Frontal cortex (tissue), 3 donors: ENCODE measurements at regions not wholly inside any gene's neighbourhood (a gene's known extent, or its start where the extent isn't known, plus 50 kb on each side); places are given as distances from the start of the nearest gene placed in this dataset.
"Not testable (repeated sequence)": the region's sequence is repeated elsewhere in the genome, so short reads cannot be mapped to it uniquely, and the experiment has no call there.

ENCODE experiments used
- DNase-seq, 2 donors: peaks; one replicate each; pipeline ENCODE4 v3.0.0; 2012; ENCODE audit warnings: low spot score in 2 of 2
- FAIRE-seq: peaks from 2 replicates; lab custom pipeline; 2012; peaks lifted over from hg19 to GRCh38; lab: Jason Lieb, UNC
- donor health status: control.
- donor health status: control.
- donor health status: control.

DNA sequence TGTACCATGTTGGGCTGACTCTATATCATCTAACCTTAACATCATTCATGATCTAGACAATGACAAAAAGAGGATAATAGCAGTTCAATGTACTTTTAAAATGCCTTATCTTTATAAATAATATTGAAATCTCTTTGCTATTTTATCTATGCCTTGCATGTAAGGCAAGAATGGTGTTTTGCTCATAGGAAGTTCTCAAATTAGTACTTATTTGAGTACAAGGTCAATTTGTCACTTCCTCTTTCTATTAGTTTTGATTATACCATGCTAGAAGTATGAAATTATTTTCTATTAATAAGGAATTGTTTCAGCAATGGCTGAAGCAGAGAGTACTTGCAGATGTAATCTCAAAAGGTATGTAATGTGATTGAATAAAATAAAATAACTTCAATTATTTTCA, 1285.4 kb upstream of the TENM4 start:
- no peak for FAIRE-seq
- no peak for DNase-seq

DNA sequence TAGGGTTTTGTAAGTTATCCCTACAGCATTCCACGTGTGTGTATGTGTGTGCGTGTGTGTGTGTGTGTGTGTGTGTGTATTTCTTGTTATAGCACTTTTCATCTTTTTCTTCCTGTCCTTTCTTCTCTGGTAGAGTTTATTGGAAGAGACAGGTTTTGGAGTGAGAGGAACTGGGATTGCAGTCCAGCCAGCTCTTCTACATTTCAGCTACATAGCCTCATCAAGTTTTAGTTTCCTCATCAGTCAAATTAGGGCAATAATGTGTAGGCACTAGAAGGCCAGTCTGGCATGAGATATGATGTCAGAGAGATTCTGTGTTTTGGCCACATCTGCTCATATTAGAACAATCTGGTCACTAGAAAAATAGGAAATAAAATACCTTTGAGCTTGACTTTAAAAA, 1283.5 kb upstream of the TENM4 start:
- DNase-seq (no peak), FAIRE-seq (no peak)

DNA sequence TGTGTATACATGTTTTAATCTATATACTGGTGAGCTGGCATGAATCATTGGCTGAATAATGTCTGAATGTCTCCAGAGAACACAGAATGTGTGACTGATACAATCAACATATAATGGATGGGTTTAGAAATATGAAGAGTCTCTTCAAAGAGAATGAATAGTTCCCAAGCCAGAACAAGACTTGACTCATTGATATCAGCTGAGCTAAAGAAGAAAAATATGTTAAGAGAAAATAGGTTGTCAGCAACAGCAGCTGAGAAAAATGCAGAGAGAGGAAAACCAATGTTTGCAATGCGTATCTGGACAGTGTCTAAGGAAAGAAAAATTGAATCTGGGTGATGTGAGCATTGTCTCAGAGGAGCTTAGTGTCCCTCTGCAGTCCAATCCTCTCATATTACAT, 1281.8 kb upstream of the TENM4 start:
- DNase-seq (no peak), FAIRE-seq (no peak)

DNA sequence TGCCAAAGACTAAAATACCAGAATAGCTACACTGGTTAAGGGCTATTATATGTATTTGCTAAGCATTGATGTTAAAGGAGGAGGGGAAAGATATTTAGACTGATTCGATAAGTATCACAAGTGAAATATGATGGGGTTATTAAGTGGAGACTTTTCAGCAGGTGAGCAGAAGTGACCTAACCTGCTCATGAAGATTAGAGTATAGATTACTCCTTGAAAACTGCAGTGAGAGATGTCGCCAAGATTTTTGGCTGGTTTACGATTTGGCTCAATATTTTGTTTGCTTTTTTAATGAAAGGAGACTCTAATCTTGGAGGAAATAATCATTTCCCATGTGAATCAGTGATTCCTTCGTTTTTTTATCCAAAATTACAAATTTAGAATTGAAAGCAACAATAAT, 1279.5 kb upstream of the TENM4 start:
- DNase-seq (no peak), FAIRE-seq (no peak)

DNA sequence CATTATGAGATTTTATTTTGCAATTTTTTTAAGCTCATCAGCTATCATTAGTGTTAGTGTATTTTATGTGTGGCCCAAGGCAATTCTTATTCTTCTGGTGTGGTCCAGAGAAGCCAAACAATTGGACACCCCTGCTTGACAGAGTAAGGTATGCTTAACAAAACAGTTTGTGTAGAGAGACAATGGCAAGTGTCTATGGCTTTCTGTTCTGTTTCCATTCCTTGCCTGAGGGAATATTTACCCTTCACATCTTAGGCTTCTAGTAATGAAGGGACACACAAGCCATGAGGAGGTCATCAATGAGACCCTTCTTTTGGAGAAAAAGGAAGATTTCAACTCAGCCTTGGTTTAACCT, 1278.4 kb upstream of the TENM4 start:
- DNase-seq (no peak), FAIRE-seq (no peak)

DNA sequence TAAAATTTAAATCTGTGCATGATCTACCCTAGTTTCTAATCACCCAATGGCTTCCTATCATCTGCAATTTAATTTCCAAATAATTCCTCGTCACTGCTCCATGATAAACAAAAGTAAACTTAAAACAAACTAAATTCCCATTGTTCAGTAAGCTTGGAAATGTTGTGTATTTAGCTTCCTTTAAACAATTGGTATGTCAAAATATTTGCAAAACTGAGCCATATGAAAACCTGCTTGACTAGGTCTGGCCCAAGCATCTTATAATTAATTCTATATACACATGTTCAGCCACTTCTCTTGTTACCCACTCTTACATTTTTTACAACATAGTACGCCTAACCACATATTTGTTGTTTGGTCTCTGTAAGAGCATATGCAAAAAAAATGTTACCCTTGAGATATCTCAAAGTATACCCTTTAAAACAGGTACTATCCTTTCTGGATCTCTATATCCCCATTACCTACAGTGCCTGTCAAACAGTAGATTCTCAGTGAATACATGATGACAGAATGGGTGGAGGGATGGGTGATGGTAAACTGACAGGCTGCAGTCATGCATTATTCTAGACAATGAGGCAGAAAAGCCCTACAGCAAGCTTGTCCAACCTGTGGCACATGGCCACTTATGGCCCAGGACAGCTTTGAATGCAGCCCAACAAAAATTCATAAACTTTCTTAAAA, 1277.9 kb upstream of the TENM4 start:
- FAIRE-seq (no peak), DNase-seq (no peak)

DNA sequence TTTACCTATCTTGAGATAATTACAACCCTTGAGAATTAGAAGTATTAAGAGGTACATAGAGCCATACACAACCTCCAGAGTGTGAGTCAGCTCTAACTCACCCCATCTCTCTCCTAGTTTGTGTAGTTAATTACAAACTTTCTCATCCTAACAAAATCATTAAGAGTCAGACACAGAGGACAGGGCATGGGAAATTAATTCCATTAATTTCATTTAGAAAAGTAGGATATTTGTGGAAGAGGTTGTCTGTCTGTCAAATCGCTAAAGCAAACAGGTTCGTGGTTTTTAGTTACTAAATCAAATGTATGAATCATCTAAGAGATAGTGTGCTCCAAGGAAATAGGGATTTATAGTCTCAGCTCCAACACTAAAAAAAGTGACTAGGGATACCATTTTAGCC, 1261.4 kb upstream of the TENM4 start:
- FAIRE-seq (no peak), DNase-seq (no peak)

DNA sequence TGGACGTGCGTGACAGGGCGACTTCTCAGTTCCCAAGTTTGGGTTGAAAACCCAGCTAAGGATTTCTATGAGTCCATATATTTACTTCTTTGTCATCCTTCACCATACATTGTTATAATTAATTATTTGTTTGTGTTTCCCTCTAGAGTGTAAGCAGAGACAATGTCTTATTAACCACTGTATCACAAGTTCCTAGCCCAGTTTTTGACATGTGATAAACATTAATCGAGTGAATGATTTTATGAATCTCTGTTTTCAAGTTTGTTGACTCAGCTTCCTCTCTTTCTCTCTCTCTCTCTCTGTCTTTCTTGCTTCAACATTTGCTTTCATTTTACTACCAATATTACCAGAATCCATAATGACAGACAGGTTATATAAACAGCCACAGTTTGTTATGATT, 1259.6 kb upstream of the TENM4 start:
- no peak for DNase-seq
- FAIRE-seq = no peak

DNA sequence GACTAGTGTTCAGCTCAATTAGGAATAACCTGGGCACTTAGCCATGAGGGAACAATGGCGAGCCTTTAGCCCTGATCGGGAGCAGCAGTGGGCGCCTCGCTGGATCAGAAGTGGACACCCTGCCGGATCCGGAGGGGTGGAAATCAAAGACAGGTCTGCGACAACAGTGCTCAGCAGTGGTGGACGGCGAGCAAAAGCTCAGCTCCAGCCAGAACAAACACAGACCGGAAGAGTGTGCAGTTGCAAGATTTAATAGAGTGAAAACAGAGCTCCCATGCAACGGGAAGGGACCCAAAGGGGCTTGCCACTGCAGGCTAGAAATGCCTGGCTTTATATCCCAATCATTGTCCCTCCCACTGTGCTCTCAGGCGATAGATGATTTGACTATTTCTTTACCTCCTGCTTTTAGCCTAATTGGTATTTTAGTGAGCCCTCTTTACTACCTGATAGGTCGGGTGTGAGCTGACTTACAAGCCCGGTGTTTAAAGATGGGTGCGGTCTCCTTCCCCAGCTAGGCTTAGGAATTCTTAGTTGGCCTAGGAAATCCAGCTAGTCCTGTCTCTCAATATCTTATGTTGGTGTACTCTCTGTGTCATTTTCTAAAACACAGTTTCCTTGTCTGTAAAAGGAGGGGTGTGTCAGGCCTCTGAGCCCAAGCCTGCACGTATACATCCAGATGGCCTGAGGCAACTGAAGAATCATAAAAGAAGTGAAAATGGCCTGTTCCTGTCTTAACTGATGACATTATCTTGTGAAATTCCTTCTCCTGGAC, 1258.8 kb upstream of the TENM4 start:
- not testable (repeated sequence) for FAIRE-seq, DNase-seq

DNA sequence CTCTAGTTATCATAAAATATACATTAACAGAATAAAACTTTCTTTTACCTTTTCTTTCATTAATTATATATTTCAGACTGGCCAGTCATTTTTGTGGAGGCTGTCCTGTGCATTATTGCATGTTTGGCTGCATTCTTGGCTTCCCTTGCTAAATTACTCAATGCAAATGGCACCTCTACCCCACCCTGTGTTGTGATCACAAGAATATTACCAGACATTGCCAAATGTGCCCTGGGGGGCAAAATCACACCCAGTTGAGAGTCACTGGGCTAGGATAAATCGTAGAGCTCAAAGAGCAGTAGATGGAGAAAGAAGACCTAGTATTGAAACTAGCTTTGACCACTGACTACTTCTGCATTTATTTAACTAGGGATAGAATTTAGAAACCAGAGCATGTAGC, 1257.8 kb upstream of the TENM4 start:
- no peak for DNase-seq
- no peak for FAIRE-seq

DNA sequence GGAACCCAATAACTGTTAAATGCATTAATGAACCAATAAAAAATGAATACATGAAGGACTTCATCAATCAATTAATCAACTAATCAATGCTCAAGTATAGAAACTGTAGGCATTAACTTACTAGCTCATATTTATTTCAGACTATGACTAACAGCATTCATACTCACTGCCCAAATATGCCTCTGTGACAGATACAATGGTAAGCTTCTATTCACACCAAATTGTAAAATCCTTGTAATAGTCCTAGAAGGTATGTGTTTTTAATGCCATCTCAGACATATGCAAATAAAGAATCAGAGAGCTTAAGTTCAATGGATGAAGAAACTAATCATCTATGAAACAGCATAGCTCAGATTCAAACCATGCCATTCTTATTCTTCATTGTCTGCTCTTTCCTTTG, 1253.6 kb upstream of the TENM4 start:
- DNase-seq (no peak), FAIRE-seq (no peak)

DNA sequence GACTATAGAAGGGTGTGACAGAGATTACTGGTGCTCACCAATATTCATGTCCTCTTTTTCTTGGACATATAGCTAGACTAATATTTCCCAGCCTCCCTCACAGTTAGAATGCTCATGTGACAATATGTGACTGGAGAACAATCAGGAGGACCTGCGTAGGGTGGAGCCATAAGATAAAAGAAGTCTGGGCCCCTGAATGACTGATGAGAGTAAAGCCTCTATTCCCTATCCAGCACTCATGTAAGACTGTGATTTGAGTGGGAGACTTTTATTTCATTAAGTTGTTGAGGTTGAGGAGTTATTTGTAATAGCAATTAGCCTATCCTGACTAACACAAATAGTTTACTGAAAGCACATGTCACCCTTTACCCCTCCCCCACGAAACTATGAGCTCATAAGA, 1247.1 kb upstream of the TENM4 start:
- DNase-seq (no peak), FAIRE-seq (no peak)

DNA sequence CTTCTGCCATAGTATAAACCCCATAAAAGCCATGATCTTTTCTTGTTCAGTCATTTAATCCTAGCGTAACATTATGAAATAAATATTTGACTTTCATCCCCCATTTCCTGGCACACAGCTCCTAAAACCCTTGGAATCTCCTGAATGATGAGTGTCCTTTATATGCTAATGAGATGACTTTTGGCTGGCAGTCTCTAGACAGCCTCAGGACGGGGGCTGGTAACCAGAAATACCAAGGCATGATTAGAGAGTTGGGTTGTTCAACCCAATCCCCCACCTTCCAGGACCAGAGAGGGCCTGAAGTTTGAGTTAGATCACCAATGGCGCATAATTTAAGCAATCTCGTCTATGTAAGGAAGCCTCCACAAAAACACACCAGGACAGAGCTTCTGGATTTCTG, 1246.1 kb upstream of the TENM4 start:
- FAIRE-seq (no peak), DNase-seq (no peak)

DNA sequence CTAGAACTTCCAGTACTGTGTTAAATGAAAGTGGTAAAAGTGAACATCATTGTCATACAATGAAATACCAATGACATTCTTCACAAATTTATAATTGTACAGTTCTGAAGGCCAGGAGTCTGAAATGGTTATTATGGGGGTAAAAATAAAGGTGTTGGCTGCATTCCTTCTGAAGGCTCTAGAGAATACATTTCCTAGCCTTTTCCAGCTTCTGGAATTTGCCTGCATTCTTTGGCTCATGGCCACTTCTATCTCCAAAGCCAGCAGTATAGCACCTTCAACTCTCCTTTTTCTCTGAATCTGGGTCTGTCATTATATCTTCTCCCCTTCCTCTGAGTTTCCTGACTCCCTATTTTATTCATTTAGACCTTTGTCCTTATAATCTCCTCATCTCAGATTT, 1232.7 kb upstream of the TENM4 start:
- no peak for DNase-seq
- no peak for FAIRE-seq

DNA sequence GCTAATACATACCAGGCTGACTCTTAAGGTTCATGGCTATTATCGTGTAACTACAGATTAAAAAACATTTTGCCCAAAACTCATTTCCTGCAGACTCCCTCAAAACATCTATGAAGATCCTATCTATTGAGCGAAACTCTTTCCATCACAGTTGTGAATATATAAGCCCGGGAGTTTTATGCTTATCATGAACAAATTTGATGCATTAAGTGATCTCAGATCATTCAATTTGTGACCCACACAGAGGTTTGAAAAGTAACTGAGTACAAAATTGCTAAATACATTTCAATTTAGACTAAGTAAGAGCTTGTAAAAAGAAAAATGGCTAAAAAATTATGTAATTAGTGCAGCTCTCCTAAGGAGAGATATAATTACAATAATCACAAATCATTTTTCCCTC, 1228.8 kb upstream of the TENM4 start:
- no peak for FAIRE-seq
- no peak for DNase-seq

DNA sequence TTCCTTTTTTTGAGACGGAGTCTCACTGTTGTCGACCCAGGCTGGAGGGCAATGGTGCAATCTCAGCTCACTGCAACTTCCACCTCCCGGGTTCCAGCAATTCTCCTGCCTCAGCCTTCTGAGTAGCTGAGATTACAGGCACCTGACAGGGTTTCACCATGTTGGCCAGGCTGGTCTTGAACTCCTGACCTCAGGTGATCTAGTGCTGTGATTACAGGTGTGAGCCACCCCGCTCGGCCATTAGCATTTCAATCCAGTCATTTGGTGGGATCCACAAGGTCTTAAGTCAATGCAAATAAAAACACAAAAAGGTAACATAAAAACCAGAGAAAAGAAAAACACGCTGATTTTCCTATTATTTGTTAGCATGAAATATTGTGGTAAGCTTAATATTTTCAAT, 1227.2 kb upstream of the TENM4 start:
- FAIRE-seq (no peak), DNase-seq (no peak)

DNA sequence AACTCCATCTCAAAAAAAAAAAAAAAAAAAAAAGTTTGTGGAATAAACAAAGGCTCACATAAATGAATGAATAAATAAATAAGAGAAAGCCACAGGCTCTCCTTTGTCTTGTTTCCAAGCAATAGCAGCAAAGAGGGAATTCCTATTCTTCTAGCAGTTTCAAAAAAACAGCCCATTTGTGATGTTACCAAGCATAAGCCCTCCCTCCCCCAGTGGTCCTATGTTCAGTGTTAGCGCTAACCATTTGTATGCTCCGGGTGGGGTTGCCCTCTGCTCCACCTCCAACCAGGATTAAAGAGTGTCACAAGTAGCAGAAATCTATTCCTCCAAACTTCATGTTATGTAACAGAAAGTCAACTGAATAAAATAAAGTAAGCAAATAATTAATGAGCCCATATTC, 1215.0 kb upstream of the TENM4 start:
- no peak for DNase-seq
- no peak for FAIRE-seq

DNA sequence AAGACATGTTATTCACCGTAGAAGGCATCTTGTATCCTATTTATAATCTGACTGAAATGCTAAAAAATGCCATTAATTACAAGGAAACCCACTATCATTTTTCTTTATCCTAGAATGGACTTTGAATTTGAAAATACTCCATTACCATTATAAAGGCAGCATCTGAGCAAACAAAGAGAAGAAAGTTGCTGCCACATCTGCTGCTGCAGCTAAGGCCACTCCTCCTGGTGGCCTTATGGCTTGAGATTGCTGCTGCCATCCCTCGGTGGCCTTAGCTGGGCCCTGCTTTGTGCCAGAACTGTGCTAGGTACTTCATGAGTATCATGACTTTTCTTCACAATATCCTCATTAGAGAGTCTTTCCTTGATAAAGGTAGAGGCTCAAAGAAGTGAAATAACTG, 1210.1 kb upstream of the TENM4 start:
- DNase-seq (no peak), FAIRE-seq (no peak)

DNA sequence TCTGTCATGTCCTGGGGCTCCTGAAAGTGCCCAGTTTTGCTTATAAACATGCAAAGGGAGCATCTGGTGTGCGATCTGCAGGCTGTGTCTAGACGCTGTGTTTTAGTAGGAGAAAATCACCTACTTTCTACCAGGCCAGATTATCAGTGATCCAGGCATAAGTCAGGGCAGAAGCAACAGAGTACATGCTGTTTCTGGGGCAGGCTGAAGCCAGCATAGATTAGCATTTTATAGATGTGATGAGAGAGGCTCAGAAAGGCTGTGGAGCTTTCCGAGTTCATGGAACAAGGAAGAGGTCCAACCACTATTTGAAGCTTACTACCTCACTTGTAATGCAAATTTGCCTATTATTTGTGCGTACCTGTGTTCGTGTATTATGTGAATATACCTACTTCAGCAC, 1208.4 kb upstream of the TENM4 start:
- FAIRE-seq (no peak), DNase-seq (no peak)

DNA sequence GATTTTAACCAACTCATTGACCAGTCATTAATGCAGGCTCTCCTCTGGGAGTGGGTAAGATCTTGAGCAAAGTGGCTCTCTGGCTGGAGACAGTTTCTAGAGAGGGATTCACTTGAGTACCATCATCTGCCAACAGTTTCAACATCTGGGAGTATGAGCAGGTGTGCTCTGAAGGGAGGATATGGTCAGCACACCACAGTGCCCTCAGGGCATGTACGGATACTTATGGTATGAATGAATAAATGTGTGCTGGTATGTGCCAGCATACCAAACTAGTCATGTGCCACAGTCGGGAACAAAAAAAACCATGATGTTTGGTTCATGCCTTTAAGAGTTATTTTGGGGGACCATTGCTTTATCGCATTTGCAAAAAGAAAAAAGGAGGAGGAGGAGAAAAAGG, 1197.5 kb upstream of the TENM4 start:
- FAIRE-seq (no peak), DNase-seq (no peak)

DNA sequence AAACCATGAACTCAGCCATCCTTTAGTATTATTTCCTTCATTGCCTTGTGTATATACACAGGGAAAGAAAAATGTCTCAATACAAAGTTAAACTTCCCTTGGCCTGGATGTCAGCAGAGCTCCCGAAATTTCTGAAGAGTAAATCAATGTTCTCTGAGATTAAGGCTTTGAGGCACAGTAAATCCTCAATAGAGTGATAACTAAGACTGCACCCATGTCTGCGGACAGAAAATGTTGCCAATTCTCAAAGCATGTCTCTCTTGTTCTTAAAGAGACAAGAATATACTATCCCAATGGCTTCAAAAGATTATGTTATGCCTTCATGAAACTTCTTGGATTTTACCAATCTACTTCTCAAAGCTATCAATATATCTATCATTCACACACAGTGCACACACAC, 1196.7 kb upstream of the TENM4 start:
- FAIRE-seq = no peak
- no peak for DNase-seq

DNA sequence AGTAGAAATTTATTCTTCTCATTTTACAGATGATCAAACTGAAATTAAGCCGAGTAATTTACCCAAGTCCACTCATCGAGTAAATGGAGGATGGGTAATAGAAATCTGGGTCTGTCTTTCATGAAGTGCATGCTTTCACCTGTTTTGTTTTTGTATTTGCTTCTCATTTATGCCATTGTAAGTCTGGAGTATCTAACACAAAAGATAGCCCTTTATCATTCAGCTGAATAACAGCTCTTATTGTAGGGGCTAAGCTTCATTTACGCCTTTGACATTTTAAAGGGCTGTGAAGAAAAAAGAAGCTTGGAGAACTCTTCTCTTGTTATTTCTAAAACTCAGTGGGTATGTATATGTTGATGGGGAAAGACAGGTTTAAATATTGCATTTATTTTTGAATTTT, 1196.2 kb upstream of the TENM4 start:
- FAIRE-seq = no peak
- no peak for DNase-seq
